Breast epithelium (tissue), 4 donors: ENCODE measurements at regions not wholly inside any gene's neighbourhood (a gene's known extent, or its start where the extent isn't known, plus 50 kb on each side); places are given as distances from the start of the nearest gene placed in this dataset.

Source experiments
- DNase-seq, 2 donors: peaks; one replicate each; pipeline ENCODE4 v3.0.0-alpha.2; 2019; ENCODE audit warnings: low spot score in 2 of 2
- H3K27ac ChIP-seq, 2 donors: fragments of 200-600 bp; sonication (generic) in 1 of 2; one replicate each; pipeline ENCODE4 v1.5.1; 2016 to 2019; ENCODE audit warnings: mild to moderate bottlenecking in 1 of 2
- H3K27me3 ChIP-seq, 2 donors: fragments of 200-600 bp; sonication (generic) in 1 of 2; one replicate each; pipeline versions ENCODE4 v1.5.1 to v1.6.0; 2017 to 2019; ENCODE audit warnings: control low read depth in 1 of 2, mild to moderate bottlenecking in 1 of 2
- H3K36me3 ChIP-seq: fragments of 200-600 bp; one replicate; pipeline ENCODE4 v1.5.1; 2019
- H3K4me1 ChIP-seq, 2 donors: fragments of 200-600 bp; sonication (generic); one replicate each; pipeline ENCODE4 v1.5.1; 2016 to 2019; ENCODE audit warnings: control low read depth in 1 of 2
- H3K4me3 ChIP-seq, 3 donors: fragments of 200-600 bp; sonication (generic); 1 replicate in 2 of 3; 2 replicates in 1 of 3; pipeline ENCODE4 v1.5.1; 2016 to 2019; ENCODE audit warnings: mild to moderate bottlenecking in 3 of 3, moderate library complexity in 2 of 3
- H3K9me3 ChIP-seq, 2 donors: fragments of 200-600 bp; sonication (generic) in 1 of 2; one replicate each; pipeline ENCODE4 v1.5.1; 2016 to 2019; ENCODE audit warnings: control low read depth in 1 of 2
- POLR2A ChIP-seq: fragments of 450-650 bp; IDR thresholded peaks from one replicate; pipeline ENCODE4 v1.6.1; 2016; ENCODE audit warnings: antibody characterized with exemption, mild to moderate bottlenecking, moderate library complexity
- POLR2AphosphoS5 ChIP-seq, 3 donors: sonication (generic); formaldehyde crosslinking; IDR thresholded peaks; one replicate each; pipeline ENCODE4 v1.6.1; 2017; ENCODE audit warnings: antibody characterized with exemption in 3 of 3
- intact Hi-C: fragments of 100-400 bp; cut with DNase I; formaldehyde crosslinking; loops from one replicate; pipeline ENCODE4 v1.15.1; 2023; ENCODE audit warnings: low total_unique reads
- TF ChIP-seq, protein P1 (sequence below), 3 donors: fragments of 450-650 bp; IDR thresholded peaks; one replicate each; pipeline ENCODE4 v1.5.1; 2016 to 2017; ENCODE audit warnings: antibody characterized with exemption in 3 of 3, mild to moderate bottlenecking in 3 of 3, moderate library complexity in 3 of 3

DNA sequence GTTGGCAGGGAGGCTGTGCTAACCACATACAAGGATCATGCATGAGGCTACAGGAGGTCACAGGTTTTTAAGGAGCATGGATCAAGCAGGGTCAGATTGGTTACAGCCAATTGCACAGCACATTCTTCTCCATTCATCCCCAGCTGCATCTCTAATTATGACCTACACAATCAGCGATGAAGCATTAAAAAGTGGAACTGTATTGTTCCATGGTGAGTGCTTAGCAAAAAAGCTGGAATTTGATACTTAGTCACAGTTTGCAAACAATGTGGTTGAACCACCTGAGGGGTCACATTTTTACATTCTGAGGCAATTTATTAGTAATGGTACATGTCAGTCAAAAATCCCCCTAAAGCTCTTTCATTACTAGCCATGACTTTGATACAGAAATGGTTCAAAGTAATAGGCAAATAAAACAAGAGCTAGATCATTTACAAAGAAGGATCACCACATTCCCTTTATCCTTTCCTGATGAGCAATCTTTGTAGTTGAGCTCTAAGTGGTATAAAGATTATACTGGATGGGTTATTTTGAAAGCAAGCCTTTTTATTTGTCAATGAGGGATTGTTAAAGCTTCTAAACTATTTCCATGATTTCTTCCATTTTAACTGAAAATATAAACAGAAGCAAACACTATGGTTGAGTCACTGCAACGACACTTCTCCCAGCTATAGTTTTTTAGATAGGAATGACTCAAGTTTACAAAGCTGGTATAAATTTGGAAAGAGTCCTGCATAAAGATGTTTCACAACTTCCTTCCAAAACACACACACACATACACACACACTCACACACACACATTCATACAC, 217.8 kb upstream of the SEMA3A start:
- TF ChIP-seq POLR2A (no peak), POLR2AphosphoS5 (IDR thresholded peaks at IDR 0.05) (no peak)
- TF ChIP-seq, protein P1, sequence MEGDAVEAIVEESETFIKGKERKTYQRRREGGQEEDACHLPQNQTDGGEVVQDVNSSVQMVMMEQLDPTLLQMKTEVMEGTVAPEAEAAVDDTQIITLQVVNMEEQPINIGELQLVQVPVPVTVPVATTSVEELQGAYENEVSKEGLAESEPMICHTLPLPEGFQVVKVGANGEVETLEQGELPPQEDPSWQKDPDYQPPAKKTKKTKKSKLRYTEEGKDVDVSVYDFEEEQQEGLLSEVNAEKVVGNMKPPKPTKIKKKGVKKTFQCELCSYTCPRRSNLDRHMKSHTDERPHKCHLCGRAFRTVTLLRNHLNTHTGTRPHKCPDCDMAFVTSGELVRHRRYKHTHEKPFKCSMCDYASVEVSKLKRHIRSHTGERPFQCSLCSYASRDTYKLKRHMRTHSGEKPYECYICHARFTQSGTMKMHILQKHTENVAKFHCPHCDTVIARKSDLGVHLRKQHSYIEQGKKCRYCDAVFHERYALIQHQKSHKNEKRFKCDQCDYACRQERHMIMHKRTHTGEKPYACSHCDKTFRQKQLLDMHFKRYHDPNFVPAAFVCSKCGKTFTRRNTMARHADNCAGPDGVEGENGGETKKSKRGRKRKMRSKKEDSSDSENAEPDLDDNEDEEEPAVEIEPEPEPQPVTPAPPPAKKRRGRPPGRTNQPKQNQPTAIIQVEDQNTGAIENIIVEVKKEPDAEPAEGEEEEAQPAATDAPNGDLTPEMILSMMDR (IDR thresholded peaks at IDR 0.05) = no peak
- Histone ChIP-seq H3K27me3 (no peaks in the 10 kb centered on the region), H3K27ac (no peak overlapping the region), H3K4me3 (no peak overlapping the region), H3K4me1 (no peaks in the 10 kb centered on the region), H3K36me3 (no peaks in the 10 kb centered on the region), H3K9me3 (no peaks in the 10 kb centered on the region)
- no peak for DNase-seq
- intact Hi-C loops = no loop called here

DNA sequence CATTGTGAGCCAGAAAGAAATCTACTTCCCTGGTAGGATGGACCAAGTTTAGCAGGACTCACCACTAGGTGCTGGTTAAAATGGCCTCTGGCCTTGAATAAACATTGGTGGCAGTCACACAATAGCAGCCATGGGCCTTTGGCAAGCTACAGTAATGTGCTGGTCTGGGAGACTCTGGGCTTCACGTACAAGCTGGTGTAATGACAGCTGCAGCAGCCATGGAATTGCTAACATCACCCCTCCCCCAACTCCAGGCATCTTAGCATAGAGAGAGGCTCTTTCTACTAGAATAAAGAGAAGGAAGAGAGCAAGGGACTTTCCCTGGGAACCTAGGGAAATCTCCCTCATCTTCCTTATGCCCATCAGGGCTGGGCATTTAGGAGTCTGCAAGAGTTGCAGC, 205.1 kb upstream of the SEMA3A start:
- Histone ChIP-seq H3K27me3 (no peaks in the 10 kb centered on the region), H3K4me3 (no peak overlapping the region), H3K27ac (no peak overlapping the region), H3K9me3 (peaks cover 12 to 36% of the 10 kb centered on the region in 2 donors), H3K36me3 (no peaks in the 10 kb centered on the region), H3K4me1 (no peaks in the 10 kb centered on the region)
- TF ChIP-seq, protein P1 (IDR thresholded peaks at IDR 0.05) = no peak
- no peak for TF ChIP-seq POLR2A
- no peak for TF ChIP-seq POLR2AphosphoS5 (IDR thresholded peaks at IDR 0.05)
- intact Hi-C loops = no loop called here
- DNase-seq = no peak

DNA sequence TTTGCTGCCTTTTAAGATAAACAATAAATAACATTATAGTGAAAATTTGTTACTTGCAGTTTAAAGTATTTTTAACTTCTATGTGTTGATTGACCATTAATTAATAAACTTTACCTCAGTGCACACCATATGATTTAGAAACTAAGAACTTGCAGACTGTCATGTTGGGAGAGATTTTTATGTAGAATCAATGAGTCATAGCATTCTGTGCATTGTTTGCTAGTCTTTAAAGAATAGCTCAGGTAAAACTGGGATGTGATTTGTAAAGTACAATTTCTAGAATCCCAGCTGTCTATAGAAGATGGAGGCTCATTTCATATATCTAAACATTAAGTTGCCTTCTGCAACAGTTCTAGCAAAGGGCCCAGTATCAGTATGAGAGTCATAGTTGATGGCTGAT, 199.6 kb upstream of the SEMA3A start:
- no peak overlapping the region for H3K27ac ChIP-seq
- H3K4me3 ChIP-seq = no peak overlapping the region
- no peaks in the 10 kb centered on the region for H3K27me3 ChIP-seq
- intact Hi-C loops = no loop called here
- no peaks in the 10 kb centered on the region for H3K4me1 ChIP-seq
- no peak for DNase-seq
- H3K36me3 ChIP-seq = no peaks in the 10 kb centered on the region
- no peaks in the 10 kb centered on the region for H3K9me3 ChIP-seq
- TF ChIP-seq POLR2A = no peak
- TF ChIP-seq, protein P1 (IDR thresholded peaks at IDR 0.05) = no peak
- no peak for TF ChIP-seq POLR2AphosphoS5 (IDR thresholded peaks at IDR 0.05)

- no peak overlapping the region for H3K27ac ChIP-seq
- H3K27me3 ChIP-seq = no peaks in the 10 kb centered on the region
- intact Hi-C loops = no loop called here
- no peaks in the 10 kb centered on the region for H3K4me1 ChIP-seq
- no peak overlapping the region for H3K4me3 ChIP-seq
- no peak for DNase-seq
- no peaks in the 10 kb centered on the region for H3K36me3 ChIP-seq
- no peak for TF ChIP-seq POLR2AphosphoS5 (IDR thresholded peaks at IDR 0.05)
- TF ChIP-seq POLR2A = no peak
- H3K9me3 ChIP-seq = no peaks in the 10 kb centered on the region
Observed at GRCh38 chr7:84393786-84394185, 199.2 kb upstream of the SEMA3A start.

DNA sequence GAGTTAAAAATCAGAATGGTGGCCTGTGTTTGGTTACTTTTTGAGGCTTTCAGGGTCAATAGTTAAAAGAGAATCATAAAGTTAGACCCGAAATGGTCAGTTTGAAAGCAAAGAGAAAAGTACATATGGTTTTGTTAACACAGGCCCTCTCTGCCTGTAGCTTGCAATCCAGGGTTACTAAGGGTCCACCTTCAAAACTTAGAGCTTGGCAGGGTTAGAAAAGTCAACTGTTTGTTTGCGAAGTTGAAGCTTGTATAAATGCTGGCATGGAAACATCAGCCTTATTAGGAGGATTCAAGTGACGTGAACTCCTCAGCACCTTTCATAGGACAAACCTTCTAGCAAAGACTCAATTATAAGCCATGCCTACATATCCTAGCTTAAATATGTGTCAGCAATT, 196.3 kb upstream of the SEMA3A start:
- H3K4me3 ChIP-seq = no peak overlapping the region
- H3K9me3 ChIP-seq = no peaks in the 10 kb centered on the region
- H3K4me1 ChIP-seq = no peaks in the 10 kb centered on the region
- no peak for DNase-seq
- no peaks in the 10 kb centered on the region for H3K27me3 ChIP-seq
- intact Hi-C loops = no loop called here
- no peak for TF ChIP-seq POLR2AphosphoS5 (IDR thresholded peaks at IDR 0.05)
- no peak for TF ChIP-seq POLR2A
- TF ChIP-seq, protein P1 (IDR thresholded peaks at IDR 0.05) = no peak
- H3K36me3 ChIP-seq = no peaks in the 10 kb centered on the region
- H3K27ac ChIP-seq = no peak overlapping the region
